Esophagus (tissue), 2 donors: ENCODE measurements at regions not wholly inside any gene's neighbourhood (a gene's known extent, or its start where the extent isn't known, plus 50 kb on each side); places are given as distances from the start of the nearest gene placed in this dataset.
A peak's percentile ranks its signal among the peaks of the same experiment; 100 is the strongest.
"Not testable (repeated sequence)": the region's sequence is repeated elsewhere in the genome, so short reads cannot be mapped to it uniquely, and the experiment has no call there.

Experiments
- H3K27ac ChIP-seq, 2 donors: one replicate each; pipeline ENCODE4 v1.5.1; 2013; ENCODE audit warnings: low read depth in 2 of 2, mild to moderate bottlenecking in 2 of 2, inconsistent platforms in 1 of 2, low read length in 1 of 2, moderate library complexity in 1 of 2
- H3K27me3 ChIP-seq, 2 donors: one replicate each; pipeline ENCODE4 v1.6.1; 2013; ENCODE audit warnings: low read length in 2 of 2, control low read depth in 1 of 2, mild to moderate bottlenecking in 1 of 2; ENCODE audit not compliant: insufficient read depth in 2 of 2, control insufficient read depth in 1 of 2
- H3K36me3 ChIP-seq, 2 donors: one replicate each; pipeline ENCODE4 v1.6.1; 2013; ENCODE audit warnings: low read length in 1 of 2; ENCODE audit not compliant: control insufficient read depth in 2 of 2, insufficient read depth in 2 of 2
- H3K4me1 ChIP-seq, 2 donors: one replicate each; pipeline ENCODE4 v1.6.1; 2013; ENCODE audit warnings: low read length in 1 of 2; ENCODE audit not compliant: control insufficient read depth in 2 of 2, insufficient read depth in 2 of 2
- H3K4me3 ChIP-seq, 2 donors: one replicate each; pipeline ENCODE4 v1.5.1; 2013; ENCODE audit warnings: low read length in 2 of 2, mild to moderate bottlenecking in 2 of 2, low read depth in 1 of 2, moderate library complexity in 1 of 2
- H3K9me3 ChIP-seq, 2 donors: one replicate each; pipeline ENCODE4 v1.6.1; 2013; ENCODE audit warnings: mild to moderate bottlenecking in 2 of 2, low read depth in 1 of 2, low read length in 1 of 2, moderate library complexity in 1 of 2; ENCODE audit not compliant: control insufficient read depth in 2 of 2, insufficient read depth in 1 of 2
- WGBS, 2 donors: extraction: QIAGEN DNeasy Blood & Tissue Kit; methylation state at CpG; one replicate each; pipeline ENCODE4 v1.1.7; 2013; 5-methylcytosine and 5-hydroxymethylcytosine counted together
- donor health status: healthy with polysubstance abuse.
- donor health status: Bipolar disorder and iron deficiency.

DNA sequence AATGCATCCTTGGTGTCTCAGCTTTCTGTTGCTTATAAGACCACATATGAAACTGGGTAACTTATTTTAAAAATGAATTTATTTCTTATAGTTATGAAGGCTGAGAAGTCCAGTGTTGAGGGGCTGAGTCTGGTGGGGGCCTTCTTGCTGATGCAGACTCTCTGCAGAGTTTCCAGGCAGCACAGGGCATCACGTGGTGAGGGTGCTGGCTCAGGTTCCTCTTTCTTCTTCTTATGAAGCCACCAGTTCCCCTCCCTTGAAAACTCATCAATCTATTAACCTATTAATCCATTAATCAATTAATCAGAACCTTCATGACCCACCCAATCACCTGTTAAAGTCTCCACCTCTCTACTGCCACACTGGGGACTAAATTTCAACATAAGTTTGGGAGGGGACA lies 595.6 kb upstream of the NRP1 start:
- Histone ChIP-seq H3K27ac (no peak overlapping the region), H3K4me1 (peaks cover 2 to 4% of the 10 kb centered on the region in 2 donors), H3K9me3 (no peaks in the 10 kb centered on the region), H3K36me3 (no peaks in the 10 kb centered on the region), H3K27me3 (no peaks in the 10 kb centered on the region), H3K4me3 (no peak overlapping the region)
- WGBS, 2 donors, result 68 to 71% methylated on average over 1 of the region's 1 CpG

- H3K4me3 ChIP-seq, result no peak overlapping the region
- H3K9me3 ChIP-seq, result no peaks in the 10 kb centered on the region
- no peak overlapping the region for H3K27ac ChIP-seq
- 44 to 54% methylated on average over 7 of the region's 7 CpGs for WGBS, 2 donors
- no peaks in the 10 kb centered on the region for H3K36me3 ChIP-seq
- H3K27me3 ChIP-seq, result no peaks in the 10 kb centered on the region
- H3K4me1 ChIP-seq, result peaks cover 2 to 4% of the 10 kb centered on the region in 2 donors
Observed at GRCh38 chr10:33927347-33927746, 592.9 kb upstream of the NRP1 start.

DNA sequence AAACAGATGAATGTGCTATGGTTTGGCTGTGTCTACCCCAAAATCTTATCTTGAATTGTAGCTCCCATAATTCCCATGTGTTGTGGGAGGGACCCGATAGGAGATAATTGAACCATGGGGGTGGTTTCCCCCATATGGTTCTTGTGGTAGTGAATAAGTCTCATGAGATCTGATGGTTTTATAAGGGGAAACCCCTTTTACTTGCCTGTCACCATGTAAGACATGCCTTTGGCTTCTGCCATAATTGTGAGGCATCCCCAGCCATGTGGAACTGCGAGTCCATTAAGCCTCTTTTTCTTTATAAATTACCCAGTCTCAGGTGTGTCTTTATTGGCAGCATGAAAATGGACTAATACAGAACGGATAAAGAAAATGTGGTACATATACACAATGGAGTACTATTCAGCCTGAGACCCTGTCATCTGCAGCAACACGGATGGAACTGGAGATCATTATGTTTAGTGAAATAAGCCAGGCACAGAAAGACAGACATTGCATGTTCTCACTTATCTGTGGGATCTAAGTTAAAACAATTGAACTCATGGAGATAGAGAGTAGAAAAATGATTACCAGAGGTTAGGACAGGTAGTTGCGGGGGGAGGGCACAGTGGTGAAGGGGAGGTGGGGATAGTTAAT lies 587.6 kb upstream of the NRP1 start:
- Histone ChIP-seq H3K27me3 (no peaks in the 10 kb centered on the region), H3K36me3 (no peaks in the 10 kb centered on the region), H3K4me1 (no peaks in the 10 kb centered on the region), H3K9me3 (no peaks in the 10 kb centered on the region), H3K27ac (no peak overlapping the region), H3K4me3 (no peak overlapping the region)
- 68 to 88% methylated on average over 5 of the region's 5 CpGs for WGBS, 2 donors

DNA sequence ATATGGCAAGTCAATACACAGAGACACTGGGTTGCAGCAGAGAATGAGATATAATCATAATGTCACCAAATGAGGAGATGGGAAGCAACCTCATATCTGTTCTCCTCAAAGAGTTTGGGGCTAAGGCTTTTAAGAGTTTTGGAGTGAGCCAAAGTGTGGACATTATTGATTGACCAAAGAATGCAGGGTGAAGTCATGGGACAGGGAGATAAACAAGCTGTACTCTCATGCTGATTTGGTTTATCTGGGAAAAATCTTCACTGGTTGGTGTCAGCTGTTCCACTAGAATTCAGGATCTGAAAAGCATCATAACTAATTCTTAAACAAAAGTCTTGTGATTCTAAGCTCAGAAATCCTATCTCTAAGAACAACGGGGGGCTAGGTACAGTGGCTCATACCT lies 585.9 kb upstream of the NRP1 start:
- H3K4me3 ChIP-seq, result no peak overlapping the region
- no peaks in the 10 kb centered on the region for H3K27me3 ChIP-seq
- WGBS, 2 donors, result 81 to 82% methylated on average over 1 of the region's 1 CpG
- no peaks in the 10 kb centered on the region for H3K4me1 ChIP-seq
- H3K27ac ChIP-seq, result no peak overlapping the region
- no peaks in the 10 kb centered on the region for H3K9me3 ChIP-seq
- no peaks in the 10 kb centered on the region for H3K36me3 ChIP-seq

DNA sequence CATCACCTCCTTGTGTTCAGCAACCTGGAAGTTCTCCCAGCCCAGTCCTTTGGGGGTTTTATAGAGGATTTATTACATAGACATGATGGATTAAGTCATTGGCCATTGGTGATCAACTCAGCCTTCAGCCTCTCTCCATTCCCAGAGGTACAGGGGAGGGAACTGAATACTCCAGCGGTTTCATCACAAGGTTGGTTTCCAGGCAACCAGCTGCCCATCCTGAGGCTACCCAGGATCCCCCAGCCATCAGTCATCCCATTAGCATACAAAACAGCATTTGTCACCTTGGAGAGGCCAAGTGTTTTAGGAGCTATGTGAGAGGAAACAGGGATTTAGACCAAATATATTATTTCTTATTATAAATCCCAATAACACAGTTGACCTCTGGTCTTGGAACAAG lies 584.8 kb upstream of the NRP1 start:
- Histone ChIP-seq H3K4me3 (no peak overlapping the region), H3K27me3 (no peaks in the 10 kb centered on the region), H3K36me3 (no peaks in the 10 kb centered on the region), H3K4me1 (no peaks in the 10 kb centered on the region), H3K27ac (no peak overlapping the region), H3K9me3 (no peaks in the 10 kb centered on the region)
- WGBS, 2 donors, result 85 to 89% methylated on average over 1 of the region's 1 CpG

- Histone ChIP-seq H3K27me3 (no peaks in the 10 kb centered on the region), H3K36me3 (no peaks in the 10 kb centered on the region), H3K27ac (no peak overlapping the region), H3K4me1 (no peaks in the 10 kb centered on the region), H3K9me3 (no peaks in the 10 kb centered on the region), H3K4me3 (no peak overlapping the region)
- WGBS, 2 donors, result 82 to 83% methylated on average over 8 of the region's 8 CpGs
Observed at GRCh38 chr10:33917069-33917780, 582.8 kb upstream of the NRP1 start.

GRCh38 chr10:33914746-33915145 lies 580.3 kb upstream of the NRP1 start:
- Histone ChIP-seq H3K9me3 (no peaks in the 10 kb centered on the region), H3K36me3 (no peaks in the 10 kb centered on the region), H3K27me3 (no peaks in the 10 kb centered on the region), H3K4me1 (no peaks in the 10 kb centered on the region), H3K4me3 (no peak overlapping the region), H3K27ac (no peak overlapping the region)
- 84 to 88% methylated on average over 2 of the region's 2 CpGs for WGBS, 2 donors

- 75 to 85% methylated on average over 3 of the region's 3 CpGs for WGBS, 2 donors
- no peaks in the 10 kb centered on the region for H3K4me1 ChIP-seq
- H3K27me3 ChIP-seq, result no peaks in the 10 kb centered on the region
- no peak overlapping the region for H3K27ac ChIP-seq
- H3K36me3 ChIP-seq, result no peaks in the 10 kb centered on the region
- no peaks in the 10 kb centered on the region for H3K9me3 ChIP-seq
- H3K4me3 ChIP-seq, result no peak overlapping the region
Observed at GRCh38 chr10:33913194-33913593, 578.7 kb upstream of the NRP1 start.

- H3K27me3 ChIP-seq, H3K27ac ChIP-seq, H3K4me1 ChIP-seq, H3K4me3 ChIP-seq, H3K36me3 ChIP-seq, H3K9me3 ChIP-seq: not testable (repeated sequence)
- WGBS, 2 donors, result 83 to 89% methylated on average over 4 of the region's 4 CpGs
Observed at GRCh38 chr10:33909476-33909875, 575.0 kb upstream of the NRP1 start.

DNA sequence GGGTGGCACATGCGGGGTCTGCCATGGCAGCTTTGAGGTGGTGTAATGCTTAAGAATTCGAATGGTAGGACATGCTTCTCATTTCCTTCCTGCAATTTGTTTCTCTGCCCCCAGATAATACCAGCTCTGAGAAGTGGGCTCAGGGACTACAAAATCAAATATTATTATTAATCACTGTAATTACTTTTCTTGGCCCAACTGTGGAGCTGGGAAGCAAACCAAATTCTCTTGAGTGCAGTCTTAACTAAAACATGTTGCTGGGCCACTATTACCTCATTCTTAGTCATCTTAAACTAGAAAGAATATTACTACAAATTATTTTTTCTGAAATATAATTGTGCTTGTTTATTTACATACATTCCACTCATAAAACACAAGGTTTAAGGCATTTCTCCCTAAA lies 566.7 kb upstream of the NRP1 start:
- H3K27ac ChIP-seq, result peak overlapping the region in 1 of 2 donors; percentile 16
- WGBS, 2 donors, result 34 to 52% methylated on average over 2 of the region's 2 CpGs
- H3K4me1 ChIP-seq, result peaks cover 0 to 2% of the 10 kb centered on the region in 2 donors

More for the DNA sequence above, 566.7 kb upstream of the NRP1 start:
- Histone ChIP-seq H3K4me3 (no peak overlapping the region), H3K27me3 (no peaks in the 10 kb centered on the region), H3K9me3 (no peaks in the 10 kb centered on the region), H3K36me3 (no peaks in the 10 kb centered on the region)
